HL-60 (cell line): ENCODE measurements at regions not wholly inside any gene's neighbourhood (a gene's known extent, or its start where the extent isn't known, plus 50 kb on each side); places are given as distances from the start of the nearest gene placed in this dataset.
A peak's percentile ranks its signal among the peaks of the same experiment; 100 is the strongest.
"Not testable (repeated sequence)": the region's sequence is repeated elsewhere in the genome, so short reads cannot be mapped to it uniquely, and the experiment has no call there.

Experiments
- DNase-seq, 2 experiments: peaks; one replicate each; pipeline ENCODE4 v3.0.0-alpha.2; 2010 to 2020; ENCODE audit warnings: low read depth in 1 of 2, low spot score in 1 of 2
- H3K27ac ChIP-seq: fragments of 250-450 bp; sonication (Bioruptor Pico); replicated peaks from 2 replicates; pipeline ENCODE4 v1.5.1; 2020; ENCODE audit warnings: mild to moderate bottlenecking, moderate library complexity
- H3K27me3 ChIP-seq: fragments of 250-450 bp; sonication (Bioruptor Pico); 2 replicates; pipeline ENCODE4 v1.5.1; 2021; ENCODE audit warnings: mild to moderate bottlenecking, moderate library complexity; ENCODE audit not compliant: insufficient read depth, poor library complexity, severe bottlenecking
- H3K4me3 ChIP-seq: replicated peaks from 2 replicates; pipeline ENCODE4 v1.5.1; 2011; ENCODE audit warnings: mild to moderate bottlenecking, control low read depth, low read length; ENCODE audit not compliant: insufficient read depth
- GABPA ChIP-seq: IDR thresholded peaks from 2 replicates; pipeline ENCODE4 v1.6.1; 2012; ENCODE audit warnings: low read depth
- POLR2AphosphoS5 ChIP-seq: IDR thresholded peaks from 2 replicates; pipeline ENCODE4 v1.6.1; 2012; ENCODE audit warnings: low read depth
- SPI1 ChIP-seq: IDR thresholded peaks from 2 replicates; pipeline ENCODE4 v1.6.1; 2012; ENCODE audit warnings: low read depth, mild to moderate bottlenecking, borderline replicate concordance
- TF ChIP-seq, protein P1 (sequence below): IDR thresholded peaks from 2 replicates; pipeline ENCODE4 v1.6.1; 2012; ENCODE audit warnings: low read depth; ENCODE audit not compliant: insufficient replicate concordance
- TF ChIP-seq, protein P2 (sequence below): IDR thresholded peaks from one replicate; pipeline ENCODE4 v1.5.1; 2011; ENCODE audit warnings: low read length, control low read depth, inconsistent platforms; ENCODE audit not compliant: insufficient read depth

DNA sequence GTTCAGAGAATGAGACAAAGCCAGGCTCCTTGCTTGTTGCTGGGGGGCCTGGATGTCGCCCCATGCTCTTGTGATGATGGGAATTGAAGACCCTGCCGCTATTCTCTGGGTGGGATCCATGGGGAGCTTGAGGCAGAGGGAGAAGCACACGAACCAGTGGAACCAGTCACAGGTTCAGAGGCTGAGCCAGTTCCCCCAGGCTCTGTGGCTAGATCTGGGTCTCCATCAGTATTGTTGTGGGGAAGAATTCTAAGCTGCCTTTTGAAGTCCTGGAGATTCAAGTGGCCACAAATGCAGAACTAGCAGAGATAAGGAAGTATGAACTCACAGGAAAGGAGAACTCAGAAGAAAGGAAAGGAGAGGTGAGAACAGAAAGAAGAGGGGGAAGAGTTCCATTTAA is 219.4 kb downstream of the MSX2 start:
- H3K27ac ChIP-seq: no peak overlapping the region
- H3K4me3 ChIP-seq: no peak overlapping the region
- TF ChIP-seq GABPA: no peak
- peak; percentile 15; the same call in 1 of the 2 replicates for TF ChIP-seq SPI1
- TF ChIP-seq, protein P1, sequence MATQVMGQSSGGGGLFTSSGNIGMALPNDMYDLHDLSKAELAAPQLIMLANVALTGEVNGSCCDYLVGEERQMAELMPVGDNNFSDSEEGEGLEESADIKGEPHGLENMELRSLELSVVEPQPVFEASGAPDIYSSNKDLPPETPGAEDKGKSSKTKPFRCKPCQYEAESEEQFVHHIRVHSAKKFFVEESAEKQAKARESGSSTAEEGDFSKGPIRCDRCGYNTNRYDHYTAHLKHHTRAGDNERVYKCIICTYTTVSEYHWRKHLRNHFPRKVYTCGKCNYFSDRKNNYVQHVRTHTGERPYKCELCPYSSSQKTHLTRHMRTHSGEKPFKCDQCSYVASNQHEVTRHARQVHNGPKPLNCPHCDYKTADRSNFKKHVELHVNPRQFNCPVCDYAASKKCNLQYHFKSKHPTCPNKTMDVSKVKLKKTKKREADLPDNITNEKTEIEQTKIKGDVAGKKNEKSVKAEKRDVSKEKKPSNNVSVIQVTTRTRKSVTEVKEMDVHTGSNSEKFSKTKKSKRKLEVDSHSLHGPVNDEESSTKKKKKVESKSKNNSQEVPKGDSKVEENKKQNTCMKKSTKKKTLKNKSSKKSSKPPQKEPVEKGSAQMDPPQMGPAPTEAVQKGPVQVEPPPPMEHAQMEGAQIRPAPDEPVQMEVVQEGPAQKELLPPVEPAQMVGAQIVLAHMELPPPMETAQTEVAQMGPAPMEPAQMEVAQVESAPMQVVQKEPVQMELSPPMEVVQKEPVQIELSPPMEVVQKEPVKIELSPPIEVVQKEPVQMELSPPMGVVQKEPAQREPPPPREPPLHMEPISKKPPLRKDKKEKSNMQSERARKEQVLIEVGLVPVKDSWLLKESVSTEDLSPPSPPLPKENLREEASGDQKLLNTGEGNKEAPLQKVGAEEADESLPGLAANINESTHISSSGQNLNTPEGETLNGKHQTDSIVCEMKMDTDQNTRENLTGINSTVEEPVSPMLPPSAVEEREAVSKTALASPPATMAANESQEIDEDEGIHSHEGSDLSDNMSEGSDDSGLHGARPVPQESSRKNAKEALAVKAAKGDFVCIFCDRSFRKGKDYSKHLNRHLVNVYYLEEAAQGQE: no peak
- no peak for DNase-seq
- peaks cover 4% of the 10 kb centered on the region for H3K27me3 ChIP-seq

DNA sequence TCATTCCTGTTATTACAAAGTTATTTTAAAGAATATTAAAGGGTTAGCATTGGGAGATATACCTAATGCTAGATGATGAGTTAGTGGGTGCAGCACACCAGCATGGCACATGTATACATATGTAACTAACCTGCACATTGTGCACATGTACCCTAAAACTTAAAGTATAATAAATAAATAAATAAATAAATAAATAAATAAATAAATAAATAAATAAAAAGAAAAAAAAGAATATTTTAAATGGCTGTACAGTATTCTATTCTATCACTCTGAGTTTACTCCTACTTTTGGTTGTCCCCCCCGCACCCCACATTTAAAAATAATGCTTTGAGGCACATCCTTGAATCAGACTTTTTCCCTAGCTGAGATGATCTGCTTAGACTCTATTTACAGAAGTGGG is 218.6 kb downstream of the MSX2 start:
- DNase-seq, H3K27ac ChIP-seq, H3K27me3 ChIP-seq, H3K4me3 ChIP-seq: not testable (repeated sequence)

DNA sequence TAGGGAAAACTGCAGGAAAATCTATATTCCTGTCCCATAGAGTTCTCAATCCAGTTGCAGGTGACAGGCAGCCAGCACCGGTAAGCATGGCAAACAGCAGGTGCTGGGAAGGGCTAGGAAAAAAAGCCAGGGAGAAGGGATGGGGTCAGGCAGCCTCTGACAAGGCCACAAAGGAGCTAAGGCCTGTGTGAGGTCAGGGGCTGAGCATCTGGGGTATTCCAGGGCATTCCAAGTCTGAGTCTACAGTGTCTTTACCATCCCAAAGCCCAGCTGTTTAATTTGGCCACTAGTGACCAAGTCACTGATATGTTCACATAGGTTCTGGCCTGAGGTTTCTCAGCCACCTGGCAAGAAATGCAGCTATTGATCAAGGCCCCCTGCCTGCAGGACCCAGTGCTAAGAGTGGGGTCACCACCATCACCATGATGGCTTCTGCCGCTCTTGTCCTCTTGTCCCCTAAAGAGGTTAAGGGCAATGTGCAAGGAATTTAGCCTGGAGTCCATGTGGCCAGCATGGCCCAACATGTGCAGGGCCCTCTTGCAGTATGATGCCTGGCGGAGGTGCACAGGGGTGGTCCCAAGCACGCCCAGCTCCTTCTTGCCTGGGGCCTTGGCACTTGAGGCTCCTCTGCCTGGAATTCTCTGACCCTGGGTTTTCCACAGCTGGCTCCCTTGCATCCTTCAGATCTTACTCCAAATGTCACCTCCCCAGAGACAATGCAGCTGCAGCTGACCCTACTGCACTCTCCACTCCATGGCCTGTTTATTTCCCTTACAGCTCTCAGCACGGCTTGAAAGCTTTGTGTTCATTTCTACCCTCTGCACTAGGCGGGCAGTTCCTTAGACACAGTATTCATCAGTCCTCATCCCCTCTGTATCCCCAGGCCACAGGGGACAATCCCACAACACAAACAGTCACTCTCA is 213.1 kb downstream of the MSX2 start:
- no peak for TF ChIP-seq SPI1
- H3K4me3 ChIP-seq: no peak overlapping the region
- H3K27ac ChIP-seq: no peak overlapping the region
- no peak for DNase-seq
- peaks cover 4% of the 10 kb centered on the region for H3K27me3 ChIP-seq

DNA sequence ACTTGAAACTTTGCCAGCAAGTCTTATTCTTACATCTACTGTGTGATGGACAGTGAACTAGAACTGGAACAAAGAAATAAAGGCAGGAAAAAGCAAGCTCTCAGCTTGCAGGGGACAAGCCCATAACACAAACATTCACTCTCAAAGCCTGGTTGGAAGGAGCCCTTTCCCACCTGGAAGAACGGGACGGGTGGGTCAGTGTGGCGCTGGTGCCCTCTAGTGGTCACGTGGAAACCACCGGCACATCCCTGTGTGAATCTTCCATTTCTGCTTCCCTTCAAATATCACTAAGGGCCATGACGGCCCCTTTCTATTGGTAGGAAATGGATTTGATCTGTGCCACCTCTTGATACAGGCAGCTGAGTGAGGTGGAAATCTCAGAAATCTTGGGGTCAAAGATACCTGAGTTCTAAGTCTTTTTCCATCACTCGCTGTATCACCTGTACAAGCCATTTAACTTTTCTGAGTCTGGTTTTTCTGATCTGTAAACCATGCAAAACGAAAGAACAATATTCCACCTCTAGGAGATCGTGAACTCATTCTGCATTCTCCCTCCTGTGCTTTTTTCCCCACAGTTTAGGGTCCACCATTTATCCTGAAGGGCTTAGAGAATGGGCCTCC is 211.6 kb downstream of the MSX2 start:
- no peak for TF ChIP-seq POLR2AphosphoS5
- TF ChIP-seq, protein P2, sequence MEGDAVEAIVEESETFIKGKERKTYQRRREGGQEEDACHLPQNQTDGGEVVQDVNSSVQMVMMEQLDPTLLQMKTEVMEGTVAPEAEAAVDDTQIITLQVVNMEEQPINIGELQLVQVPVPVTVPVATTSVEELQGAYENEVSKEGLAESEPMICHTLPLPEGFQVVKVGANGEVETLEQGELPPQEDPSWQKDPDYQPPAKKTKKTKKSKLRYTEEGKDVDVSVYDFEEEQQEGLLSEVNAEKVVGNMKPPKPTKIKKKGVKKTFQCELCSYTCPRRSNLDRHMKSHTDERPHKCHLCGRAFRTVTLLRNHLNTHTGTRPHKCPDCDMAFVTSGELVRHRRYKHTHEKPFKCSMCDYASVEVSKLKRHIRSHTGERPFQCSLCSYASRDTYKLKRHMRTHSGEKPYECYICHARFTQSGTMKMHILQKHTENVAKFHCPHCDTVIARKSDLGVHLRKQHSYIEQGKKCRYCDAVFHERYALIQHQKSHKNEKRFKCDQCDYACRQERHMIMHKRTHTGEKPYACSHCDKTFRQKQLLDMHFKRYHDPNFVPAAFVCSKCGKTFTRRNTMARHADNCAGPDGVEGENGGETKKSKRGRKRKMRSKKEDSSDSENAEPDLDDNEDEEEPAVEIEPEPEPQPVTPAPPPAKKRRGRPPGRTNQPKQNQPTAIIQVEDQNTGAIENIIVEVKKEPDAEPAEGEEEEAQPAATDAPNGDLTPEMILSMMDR: peak; percentile 88
- Histone ChIP-seq H3K27ac (no peak overlapping the region), H3K4me3 (no peak overlapping the region), H3K27me3 (peaks cover 4% of the 10 kb centered on the region)
- DNase-seq: peak; percentile 2 to 13

DNA sequence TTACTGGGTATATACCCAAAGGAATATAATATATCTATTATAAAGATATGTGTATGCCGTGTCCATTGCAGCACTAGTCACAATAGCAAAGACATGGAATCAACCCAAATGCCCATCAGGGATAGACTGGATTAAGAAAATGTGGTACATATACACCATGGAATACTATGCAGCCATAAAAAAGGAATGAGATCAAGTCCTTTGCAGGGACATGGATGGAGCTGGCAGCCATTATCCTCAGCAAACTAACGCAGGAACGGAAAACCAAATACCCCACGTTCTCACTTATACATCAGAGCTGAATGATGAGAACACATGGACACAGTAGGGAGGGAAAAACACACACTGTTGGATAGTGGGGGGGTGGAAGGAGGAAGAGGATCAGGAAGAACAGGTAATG is 206.7 kb downstream of the MSX2 start:
- not testable (repeated sequence) for DNase-seq, H3K27ac ChIP-seq, H3K4me3 ChIP-seq, H3K27me3 ChIP-seq

DNA sequence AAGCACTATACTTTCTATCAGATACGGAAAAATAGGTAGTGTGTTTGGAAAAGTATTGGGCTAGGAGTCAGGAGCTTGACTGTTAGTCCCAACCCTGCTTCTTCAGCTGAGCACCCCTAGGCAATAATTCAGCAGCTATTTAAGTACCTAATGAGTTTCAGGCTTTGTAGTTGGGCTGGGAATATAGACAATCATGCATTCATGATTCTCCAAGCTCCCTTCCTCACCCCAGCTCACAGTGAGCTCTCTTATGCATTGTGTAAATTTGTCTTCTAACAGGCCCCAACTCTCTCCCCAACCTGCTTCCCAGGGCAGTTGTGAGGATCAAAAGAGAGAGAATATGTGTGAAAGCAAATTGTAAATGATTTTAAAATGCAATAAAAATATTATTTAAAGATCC is 201.2 kb downstream of the MSX2 start:
- DNase-seq: no peak
- Histone ChIP-seq H3K27ac (no peak overlapping the region), H3K4me3 (no peak overlapping the region), H3K27me3 (no peaks in the 10 kb centered on the region)
- TF ChIP-seq GABPA: no peak
- TF ChIP-seq, protein P1: no peak
- TF ChIP-seq, protein P2: no peak
- TF ChIP-seq POLR2AphosphoS5: no peak
- TF ChIP-seq SPI1: no peak
